VCaP (cell line): ENCODE measurements at regions not wholly inside any gene's neighbourhood (a gene's known extent, or its start where the extent isn't known, plus 50 kb on each side); places are given as distances from the start of the nearest gene placed in this dataset.

Experiments used
- H3K27ac ChIP-seq: fragments of 450-650 bp; 2 replicates; pipeline ENCODE4 v1.5.1; 2017
- CTCF ChIP-seq: fragments of 450-650 bp; conservative IDR thresholded peaks from 2 replicates; pipeline ENCODE4 v1.5.1; 2017; ENCODE audit warnings: mild to moderate bottlenecking, moderate library complexity

GRCh38 chr11:81494431-81494830, 1239.2 kb downstream of the FAM181B start:
- H3K27ac ChIP-seq = no peak overlapping the region
- no peak for TF ChIP-seq CTCF

GRCh38 chr11:81492923-81493445, 1240.7 kb downstream of the FAM181B start:
- TF ChIP-seq CTCF = no peak
- no peak overlapping the region for H3K27ac ChIP-seq

GRCh38 chr11:81487109-81487508, 1246.6 kb downstream of the FAM181B start:
- no peak overlapping the region for H3K27ac ChIP-seq
- TF ChIP-seq CTCF = no peak

GRCh38 chr11:81484196-81484595, 1249.5 kb downstream of the FAM181B start:
- no peak for TF ChIP-seq CTCF
- no peak overlapping the region for H3K27ac ChIP-seq

GRCh38 chr11:81477277-81477676, 1256.4 kb downstream of the FAM181B start:
- TF ChIP-seq CTCF = no peak
- H3K27ac ChIP-seq = no peak overlapping the region

GRCh38 chr11:81476345-81476744, 1257.3 kb downstream of the FAM181B start:
- no peak for TF ChIP-seq CTCF
- no peak overlapping the region for H3K27ac ChIP-seq

GRCh38 chr11:81472646-81473045, 1261.0 kb downstream of the FAM181B start:
- no peak for TF ChIP-seq CTCF
- no peak overlapping the region for H3K27ac ChIP-seq
